PC-3 (cell line): ENCODE measurements at regions not wholly inside any gene's neighbourhood (a gene's known extent, or its start where the extent isn't known, plus 50 kb on each side); places are given as distances from the start of the nearest gene placed in this dataset.

Source experiments
- ATAC-seq: fragments of 200-7000 bp; cut with Tn5 transposase; 2 replicates; pipeline ENCODE4 v1.9.1; 2020; ENCODE audit warnings: mild to moderate bottlenecking, moderate library complexity
- BruUV-seq: library from RNA; stranded (reverse); fragments of 400-500 nt; replicated peaks from 2 replicates; lab custom pipeline; 2021; lab: Mats Ljungman, UMichigan
- CTCF ChIA-PET: fragments of 300-600 bp; sonication (Branson Sonifier 250); formaldehyde crosslinking; loops from one replicate; lab custom pipeline; 2022; ENCODE audit warnings: antibody characterized with exemption; lab: Charles Lee
- POLR2A ChIA-PET: fragments of 300-600 bp; sonication (Branson Sonifier 250); formaldehyde crosslinking; loops from one replicate; lab custom pipeline; 2022; ENCODE audit warnings: antibody characterized with exemption; ENCODE audit not compliant: unreplicated experiment; lab: Charles Lee
- DNase-seq: peaks from one replicate; pipeline ENCODE4 v3.0.0-alpha.2; 2015
- H2AFZ ChIP-seq: fragments of 300-600 bp; sonication (generic); 2 replicates; pipeline ENCODE4 v1.6.0; 2016; ENCODE audit warnings: antibody characterized with exemption, low read length
- H3F3A ChIP-seq: fragments of 300-600 bp; sonication (generic); one replicate; pipeline ENCODE4 v1.6.0; 2017; ENCODE audit warnings: antibody characterized with exemption, low read length, control low read depth, mild to moderate bottlenecking; ENCODE audit not compliant: unreplicated experiment
- H3K27ac ChIP-seq: fragments of 300-600 bp; sonication (generic); 2 replicates; pipeline ENCODE4 v1.5.1; 2016; ENCODE audit warnings: mild to moderate bottlenecking, low read length
- H3K27me3 ChIP-seq: fragments of 300-600 bp; sonication (generic); 2 replicates; pipeline ENCODE4 v1.6.1; 2016; ENCODE audit warnings: low read length, mixed read lengths
- H3K36me3 ChIP-seq: fragments of 300-600 bp; sonication (generic); 2 replicates; pipeline ENCODE4 v1.6.1; 2016; ENCODE audit warnings: low read depth, mixed run types, low read length, mixed read lengths
- H3K4me1 ChIP-seq: fragments of 300-600 bp; sonication (generic); 2 replicates; pipeline ENCODE4 v1.5.1; 2016; ENCODE audit warnings: low read length; ENCODE audit not compliant: insufficient read depth
- H3K4me2 ChIP-seq: fragments of 300-600 bp; sonication (generic); 2 replicates; pipeline ENCODE4 v1.6.0; 2016; ENCODE audit warnings: low read length
- H3K4me3 ChIP-seq: fragments of 300-600 bp; sonication (generic); 2 replicates; pipeline ENCODE4 v1.5.1; 2016; ENCODE audit warnings: mild to moderate bottlenecking, low read length, mixed read lengths
- H3K79me2 ChIP-seq: fragments of 300-600 bp; sonication (generic); 2 replicates; pipeline ENCODE4 v1.6.1; 2017; ENCODE audit warnings: low read length, mixed read lengths
- H3K9ac ChIP-seq: fragments of 300-600 bp; sonication (generic); 2 replicates; pipeline ENCODE4 v1.6.0; 2016; ENCODE audit warnings: mild to moderate bottlenecking, low read length
- H3K9me2 ChIP-seq: fragments of 300-600 bp; sonication (generic); replicated peaks from 2 replicates; pipeline ENCODE4 v1.6.1; 2016; ENCODE audit warnings: mixed run types, low read length, mixed read lengths
- H3K9me3 ChIP-seq: fragments of 300-600 bp; sonication (generic); 2 replicates; pipeline ENCODE4 v1.6.1; 2016; ENCODE audit warnings: low read length, mixed read lengths
- H4K20me1 ChIP-seq: fragments of 300-600 bp; sonication (generic); 2 replicates; pipeline ENCODE4 v1.6.1; 2016; ENCODE audit warnings: low read length, mixed read lengths
- EZH2 ChIP-seq: fragments of 300-600 bp; sonication (generic); IDR thresholded peaks from one replicate; pipeline ENCODE4 v1.6.1; 2017; ENCODE audit warnings: antibody characterized with exemption, mild to moderate bottlenecking, low read length; ENCODE audit not compliant: unreplicated experiment
- EZH2phosphoT487 ChIP-seq: fragments of 300-600 bp; sonication (generic); IDR thresholded peaks from 2 replicates; pipeline ENCODE4 v1.6.1; 2018; ENCODE audit warnings: mild to moderate bottlenecking, antibody characterized with exemption, low read length, borderline replicate concordance
- intact Hi-C: fragments of 100-400 bp; cut with micrococcal nuclease; formaldehyde crosslinking; loops from 2 replicates; pipeline ENCODE4 v1.9.0; 2023
- TF ChIP-seq, protein P1 (sequence below): fragments of 300-600 bp; sonication (generic); conservative IDR thresholded peaks from 2 replicates; pipeline ENCODE4 v1.5.1; 2017; ENCODE audit warnings: antibody characterized with exemption, low read depth, mild to moderate bottlenecking, low read length

DNA sequence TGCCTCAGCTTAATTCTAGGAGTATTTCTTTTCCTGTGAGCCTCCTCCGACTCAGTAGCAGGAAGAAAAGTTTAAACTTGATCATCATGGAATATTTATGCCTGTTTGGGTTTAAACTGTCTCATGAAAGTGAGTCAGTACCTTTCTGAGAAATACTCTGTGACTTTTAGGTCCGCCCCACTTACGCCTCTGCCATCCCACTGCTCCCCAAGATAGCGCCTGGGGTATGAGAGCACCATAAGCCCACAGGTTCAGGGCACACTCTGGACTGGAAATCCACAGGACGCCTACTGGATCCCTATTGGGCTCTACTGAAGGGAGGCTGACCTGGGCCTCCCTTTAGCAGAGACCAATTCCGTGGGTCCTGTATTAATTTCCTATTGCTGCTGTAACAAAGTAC, 175.8 kb upstream of the CDH20 start:
- BruUV-seq: no TSS peak
- CTCF ChIA-PET: no interaction called here

DNA sequence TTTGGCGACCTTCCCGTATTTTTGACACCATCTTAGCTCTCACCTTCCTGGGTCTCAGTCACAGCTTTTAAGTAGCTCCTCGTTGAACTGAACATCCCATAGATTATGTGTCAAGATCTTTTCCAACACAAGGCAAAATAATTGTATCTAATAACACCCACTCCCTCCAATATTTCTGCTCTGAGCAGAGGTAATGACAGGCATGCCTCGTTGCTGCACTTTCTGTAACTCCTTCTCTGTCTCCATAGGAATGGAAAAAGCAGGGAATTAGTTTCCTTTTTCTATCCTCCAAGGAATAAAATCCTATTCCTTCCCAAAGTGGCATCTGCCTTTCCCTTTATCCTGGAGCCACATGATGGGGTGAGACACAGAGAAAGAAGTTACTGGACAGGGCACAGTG, 174.0 kb upstream of the CDH20 start:
- TF ChIP-seq EZH2 (no peak), EZH2phosphoT487 (no peak)
- TF ChIP-seq, protein P1, sequence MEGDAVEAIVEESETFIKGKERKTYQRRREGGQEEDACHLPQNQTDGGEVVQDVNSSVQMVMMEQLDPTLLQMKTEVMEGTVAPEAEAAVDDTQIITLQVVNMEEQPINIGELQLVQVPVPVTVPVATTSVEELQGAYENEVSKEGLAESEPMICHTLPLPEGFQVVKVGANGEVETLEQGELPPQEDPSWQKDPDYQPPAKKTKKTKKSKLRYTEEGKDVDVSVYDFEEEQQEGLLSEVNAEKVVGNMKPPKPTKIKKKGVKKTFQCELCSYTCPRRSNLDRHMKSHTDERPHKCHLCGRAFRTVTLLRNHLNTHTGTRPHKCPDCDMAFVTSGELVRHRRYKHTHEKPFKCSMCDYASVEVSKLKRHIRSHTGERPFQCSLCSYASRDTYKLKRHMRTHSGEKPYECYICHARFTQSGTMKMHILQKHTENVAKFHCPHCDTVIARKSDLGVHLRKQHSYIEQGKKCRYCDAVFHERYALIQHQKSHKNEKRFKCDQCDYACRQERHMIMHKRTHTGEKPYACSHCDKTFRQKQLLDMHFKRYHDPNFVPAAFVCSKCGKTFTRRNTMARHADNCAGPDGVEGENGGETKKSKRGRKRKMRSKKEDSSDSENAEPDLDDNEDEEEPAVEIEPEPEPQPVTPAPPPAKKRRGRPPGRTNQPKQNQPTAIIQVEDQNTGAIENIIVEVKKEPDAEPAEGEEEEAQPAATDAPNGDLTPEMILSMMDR: no peak
- Histone ChIP-seq H3K9me2 (no peaks in the 10 kb centered on the region), H3K36me3 (no peaks in the 10 kb centered on the region), H3K27me3 (no peaks in the 10 kb centered on the region), H2AFZ (no peak overlapping the region), H3K9me3 (no peaks in the 10 kb centered on the region), H3F3A (no peaks in the 10 kb centered on the region), H3K4me2 (no peak overlapping the region), H4K20me1 (no peaks in the 10 kb centered on the region), H3K4me1 (no peaks in the 10 kb centered on the region), H3K79me2 (no peaks in the 10 kb centered on the region), H3K4me3 (no peak overlapping the region), H3K9ac (no peak overlapping the region), H3K27ac (no peak overlapping the region)
- intact Hi-C loops: no loop called here
- no peak for DNase-seq
- ChIA-PET POLR2A (no interaction called here), CTCF (no interaction called here)
- no peak for ATAC-seq
- BruUV-seq: no TSS peak

More for the DNA sequence above, 175.8 kb upstream of the CDH20 start:
- no peak overlapping the region for H3K27ac ChIP-seq
- H3K79me2 ChIP-seq: no peaks in the 10 kb centered on the region
- H3K4me2 ChIP-seq: no peak overlapping the region
- H2AFZ ChIP-seq: no peak overlapping the region
- ATAC-seq: no peak
- no peaks in the 10 kb centered on the region for H3K9me2 ChIP-seq
- TF ChIP-seq, protein P1: no peak
- TF ChIP-seq EZH2: no peak
- no peak for TF ChIP-seq EZH2phosphoT487
- no peaks in the 10 kb centered on the region for H3K27me3 ChIP-seq
- no peaks in the 10 kb centered on the region for H3F3A ChIP-seq
- H3K4me1 ChIP-seq: no peaks in the 10 kb centered on the region
- POLR2A ChIA-PET: no interaction called here
- intact Hi-C loops: no loop called here
- no peak overlapping the region for H3K9ac ChIP-seq
- DNase-seq: no peak
- H3K9me3 ChIP-seq: no peaks in the 10 kb centered on the region
- H3K36me3 ChIP-seq: no peaks in the 10 kb centered on the region
- no peak overlapping the region for H3K4me3 ChIP-seq
- H4K20me1 ChIP-seq: no peaks in the 10 kb centered on the region

DNA sequence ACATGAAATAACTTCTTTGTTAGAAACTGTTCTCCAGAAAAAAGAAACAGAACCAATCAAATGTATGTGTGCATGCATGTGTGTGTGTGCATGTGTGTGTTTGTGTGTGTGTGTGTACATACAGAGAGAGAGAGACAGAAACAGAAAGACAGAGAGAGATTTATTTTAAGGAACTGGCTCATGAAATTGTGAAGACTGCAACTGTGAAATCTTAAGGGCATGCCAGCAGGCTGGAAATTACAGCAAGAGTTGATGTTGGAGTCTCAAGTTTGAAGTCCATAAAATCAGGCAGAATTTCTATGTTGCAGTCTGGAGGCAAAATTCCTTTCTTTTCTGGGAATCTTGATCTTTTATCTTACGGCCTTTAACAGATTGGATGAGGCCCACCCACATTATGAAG, 168.9 kb upstream of the CDH20 start:
- ChIA-PET POLR2A (no interaction called here), CTCF (no interaction called here)
- H2AFZ ChIP-seq: no peak overlapping the region
- H3K9me2 ChIP-seq: no peaks in the 10 kb centered on the region
- H3K27ac ChIP-seq: no peak overlapping the region
- H3K4me1 ChIP-seq: no peaks in the 10 kb centered on the region
- H3K79me2 ChIP-seq: no peaks in the 10 kb centered on the region
- H3K36me3 ChIP-seq: no peaks in the 10 kb centered on the region
- no peak overlapping the region for H3K4me2 ChIP-seq
- no peaks in the 10 kb centered on the region for H4K20me1 ChIP-seq
- TF ChIP-seq EZH2phosphoT487: no peak
- TF ChIP-seq, protein P1: no peak
- no peak for TF ChIP-seq EZH2
- DNase-seq: no peak
- no peak overlapping the region for H3K9ac ChIP-seq
- H3F3A ChIP-seq: no peaks in the 10 kb centered on the region
- no peaks in the 10 kb centered on the region for H3K27me3 ChIP-seq
- no peaks in the 10 kb centered on the region for H3K9me3 ChIP-seq
- no TSS peak for BruUV-seq
- no peak overlapping the region for H3K4me3 ChIP-seq
- ATAC-seq: no peak
- intact Hi-C loops: no loop called here
